H9 (cell line): ENCODE measurements at regions not wholly inside any gene's neighbourhood (a gene's known extent, or its start where the extent isn't known, plus 50 kb on each side); places are given as distances from the start of the nearest gene placed in this dataset.
A peak's percentile ranks its signal among the peaks of the same experiment; 100 is the strongest.

Experiments
- DNase-seq: peaks from one replicate; pipeline ENCODE4 v3.0.0-alpha.2; 2017
- H2AFZ ChIP-seq: one replicate; pipeline ENCODE4 v1.6.1; 2013; ENCODE audit warnings: mild to moderate bottlenecking, low read length, control low read depth, moderate library complexity
- H2AK5ac ChIP-seq: 2 replicates; pipeline ENCODE4 v1.6.1; 2013; ENCODE audit warnings: low read length, control low read depth, mixed read lengths; ENCODE audit not compliant: insufficient read length
- H2BK120ac ChIP-seq: one replicate; pipeline ENCODE4 v1.6.1; 2013; ENCODE audit warnings: low read depth, mild to moderate bottlenecking, low read length, control low read depth, inconsistent platforms; ENCODE audit not compliant: poor library complexity, severe bottlenecking
- H2BK12ac ChIP-seq: 2 replicates; pipeline ENCODE4 v1.6.1; 2013; ENCODE audit warnings: low read length, control low read depth, mixed read lengths, low read depth; ENCODE audit not compliant: insufficient read length
- H2BK15ac ChIP-seq: 2 replicates; pipeline ENCODE4 v1.6.1; 2013; ENCODE audit warnings: low read depth, low read length, control low read depth
- H2BK20ac ChIP-seq: one replicate; pipeline ENCODE4 v1.6.1; 2013; ENCODE audit warnings: low read depth, mild to moderate bottlenecking, low read length, control low read depth, inconsistent platforms; ENCODE audit not compliant: poor library complexity, severe bottlenecking
- H2BK5ac ChIP-seq: 2 replicates; pipeline ENCODE4 v1.6.1; 2013; ENCODE audit warnings: low read length, control low read depth, mixed read lengths; ENCODE audit not compliant: insufficient read length
- H3K14ac ChIP-seq: 2 replicates; pipeline ENCODE4 v1.6.1; 2013; ENCODE audit warnings: low read length, control low read depth; ENCODE audit not compliant: insufficient read depth
- H3K18ac ChIP-seq: 2 replicates; pipeline ENCODE4 v1.6.1; 2013; ENCODE audit warnings: low read depth, mild to moderate bottlenecking, mixed read lengths, low read length, control low read depth; ENCODE audit not compliant: insufficient read length
- H3K23ac ChIP-seq: 2 replicates; pipeline ENCODE4 v1.6.1; 2013; ENCODE audit warnings: low read length, control low read depth, mixed read lengths, low read depth; ENCODE audit not compliant: insufficient read length
- H3K23me2 ChIP-seq: 2 replicates; pipeline ENCODE4 v1.6.1; 2013; ENCODE audit warnings: low read depth, mild to moderate bottlenecking, mixed read lengths, low read length, control low read depth; ENCODE audit not compliant: insufficient read length, poor library complexity, severe bottlenecking
- H3K27ac ChIP-seq: 2 replicates; pipeline ENCODE4 v1.5.1; 2013; ENCODE audit warnings: low read length, control low read depth, mixed read lengths, low read depth; ENCODE audit not compliant: insufficient read length
- H3K27me3 ChIP-seq: 2 replicates; pipeline ENCODE4 v1.6.1; 2013; ENCODE audit warnings: low read length, control low read depth, inconsistent platforms; ENCODE audit not compliant: insufficient read depth
- H3K4ac ChIP-seq: 2 replicates; pipeline ENCODE4 v1.6.1; 2013; ENCODE audit warnings: low read depth, mild to moderate bottlenecking, control low read depth, inconsistent platforms, low read length, moderate library complexity
- H3K4me1 ChIP-seq: 2 replicates; pipeline ENCODE4 v1.6.1; 2013; ENCODE audit warnings: low read length, control low read depth, inconsistent platforms; ENCODE audit not compliant: insufficient read depth
- H3K4me2 ChIP-seq: 2 replicates; pipeline ENCODE4 v1.6.1; 2013; ENCODE audit warnings: low read length, control low read depth, mixed read lengths; ENCODE audit not compliant: insufficient read length, insufficient read depth
- H3K56ac ChIP-seq: 2 replicates; pipeline ENCODE4 v1.6.1; 2013; ENCODE audit warnings: low read depth, mild to moderate bottlenecking, mixed read lengths, low read length, control low read depth; ENCODE audit not compliant: insufficient read length
- H3K79me1 ChIP-seq: 2 replicates; pipeline ENCODE4 v1.6.1; 2013; ENCODE audit warnings: low read depth, mild to moderate bottlenecking, moderate library complexity, low read length, control low read depth, inconsistent platforms; ENCODE audit not compliant: insufficient read depth, poor library complexity, severe bottlenecking
- H3K79me2 ChIP-seq: 2 replicates; pipeline ENCODE4 v1.6.1; 2013; ENCODE audit warnings: low read length, control low read depth, inconsistent platforms; ENCODE audit not compliant: insufficient read depth
- H3K9ac ChIP-seq: 2 replicates; pipeline ENCODE4 v1.6.1; 2013; ENCODE audit warnings: low read length, control low read depth, mixed read lengths; ENCODE audit not compliant: insufficient read length; ENCODE audit errors: extremely low read depth
- H3K9me3 ChIP-seq: one replicate; pipeline ENCODE4 v1.6.1; 2013; ENCODE audit warnings: low read depth, low read length, inconsistent platforms; ENCODE audit not compliant: control insufficient read depth
- H3T11ph ChIP-seq: one replicate; pipeline ENCODE4 v1.6.1; 2013; ENCODE audit warnings: mild to moderate bottlenecking, low read length, control low read depth, inconsistent platforms
- H4K20me1 ChIP-seq: one replicate; pipeline ENCODE4 v1.6.1; 2013; ENCODE audit not compliant: control insufficient read depth, insufficient read length, insufficient read depth
- H4K5ac ChIP-seq: 2 replicates; pipeline ENCODE4 v1.6.1; 2013; ENCODE audit warnings: low read depth, mild to moderate bottlenecking, mixed read lengths, low read length, control low read depth; ENCODE audit not compliant: insufficient read length
- H4K8ac ChIP-seq: replicated peaks from 2 replicates; pipeline ENCODE4 v1.6.1; 2013; ENCODE audit warnings: low read length, control low read depth, mixed read lengths, low read depth; ENCODE audit not compliant: insufficient read length
- H4K91ac ChIP-seq: 2 replicates; pipeline ENCODE4 v1.6.1; 2013; ENCODE audit warnings: low read depth, mild to moderate bottlenecking, moderate library complexity, mixed read lengths, low read length, control low read depth; ENCODE audit not compliant: insufficient read length
- H3K27ac Mint-ChIP-seq, 3 experiments: 2 replicates in 2 of 3; 3 replicates in 1 of 3; pipeline ENCODE4 v1.8.0; 2020 to 2021; ENCODE audit warnings: mixed read lengths in 3 of 3, mild to moderate bottlenecking in 1 of 3, moderate library complexity in 1 of 3
- H3K27me3 Mint-ChIP-seq: 2 replicates; pipeline ENCODE4 v1.8.0; 2021; ENCODE audit warnings: low read depth, mild to moderate bottlenecking, moderate library complexity, mixed read lengths
- H3K36me3 Mint-ChIP-seq, 3 experiments: 2 replicates in 2 of 3; 3 replicates in 1 of 3; pipeline ENCODE4 v1.8.0; 2020 to 2021; ENCODE audit warnings: low read depth in 3 of 3, mixed read lengths in 3 of 3; ENCODE audit not compliant: insufficient read depth in 1 of 3
- H3K4me1 Mint-ChIP-seq, 2 experiments: 2 replicates each; pipeline ENCODE4 v1.8.0; 2020; ENCODE audit warnings: mixed read lengths in 2 of 2
- H3K4me3 Mint-ChIP-seq, 2 experiments: 2 replicates in 1 of 2; 3 replicates in 1 of 2; pipeline ENCODE4 v1.8.0; 2020 to 2021; ENCODE audit warnings: mild to moderate bottlenecking in 2 of 2, mixed read lengths in 2 of 2, moderate library complexity in 1 of 2
- H3K9me3 Mint-ChIP-seq, 2 experiments: 2 replicates in 1 of 2; 3 replicates in 1 of 2; pipeline ENCODE4 v1.8.0; 2020; ENCODE audit warnings: mild to moderate bottlenecking in 2 of 2, mixed read lengths in 2 of 2, moderate library complexity in 1 of 2
- WGBS: extraction: QIAGEN DNeasy Blood & Tissue Kit; methylation state at CpG from one replicate; pipeline ENCODE4 v1.1.7; 2013; ENCODE audit warnings: missing lambda C conversion rate, low lambda C conversion rate, mixed read lengths; ENCODE audit not compliant: insufficient read length; ENCODE audit errors: extremely low coverage; 5-methylcytosine and 5-hydroxymethylcytosine counted together
- TF ChIP-seq, protein P1 (sequence below): fragments of 200-600 bp; sonication (generic); conservative IDR thresholded peaks from 3 replicates; pipeline ENCODE4 v1.8.0; 2021; ENCODE audit warnings: antibody characterized with exemption, mild to moderate bottlenecking

- no peak overlapping the region for H4K5ac ChIP-seq
- H3K79me2 ChIP-seq = no peaks in the 10 kb centered on the region
- Mint-ChIP-seq H3K27ac (no peak overlapping the region), H3K36me3 (peaks cover under 1 to 2% (median 1%) of the 10 kb centered on the region in 3 experiments; a peak in 3 of 7 replicates), H3K27me3 (no peaks in the 10 kb centered on the region), H3K9me3 (peaks cover under 1 to 3% of the 10 kb centered on the region in 2 experiments; a peak in 3 of 5 replicates), H3K4me1 (peaks cover 8 to 14% of the 10 kb centered on the region in 2 experiments), H3K4me3 (no peak overlapping the region)
- H3K56ac ChIP-seq = no peak overlapping the region
- H3K4me2 ChIP-seq = no peak overlapping the region
- H3K18ac ChIP-seq = no peak overlapping the region
- no peak overlapping the region for H2BK20ac ChIP-seq
- no peak overlapping the region for H2AFZ ChIP-seq
- no peaks in the 10 kb centered on the region for H3K23me2 ChIP-seq
- TF ChIP-seq, protein P1, sequence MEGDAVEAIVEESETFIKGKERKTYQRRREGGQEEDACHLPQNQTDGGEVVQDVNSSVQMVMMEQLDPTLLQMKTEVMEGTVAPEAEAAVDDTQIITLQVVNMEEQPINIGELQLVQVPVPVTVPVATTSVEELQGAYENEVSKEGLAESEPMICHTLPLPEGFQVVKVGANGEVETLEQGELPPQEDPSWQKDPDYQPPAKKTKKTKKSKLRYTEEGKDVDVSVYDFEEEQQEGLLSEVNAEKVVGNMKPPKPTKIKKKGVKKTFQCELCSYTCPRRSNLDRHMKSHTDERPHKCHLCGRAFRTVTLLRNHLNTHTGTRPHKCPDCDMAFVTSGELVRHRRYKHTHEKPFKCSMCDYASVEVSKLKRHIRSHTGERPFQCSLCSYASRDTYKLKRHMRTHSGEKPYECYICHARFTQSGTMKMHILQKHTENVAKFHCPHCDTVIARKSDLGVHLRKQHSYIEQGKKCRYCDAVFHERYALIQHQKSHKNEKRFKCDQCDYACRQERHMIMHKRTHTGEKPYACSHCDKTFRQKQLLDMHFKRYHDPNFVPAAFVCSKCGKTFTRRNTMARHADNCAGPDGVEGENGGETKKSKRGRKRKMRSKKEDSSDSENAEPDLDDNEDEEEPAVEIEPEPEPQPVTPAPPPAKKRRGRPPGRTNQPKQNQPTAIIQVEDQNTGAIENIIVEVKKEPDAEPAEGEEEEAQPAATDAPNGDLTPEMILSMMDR = peak; percentile 13; the same call in 1 of the 3 replicates
- no peaks in the 10 kb centered on the region for H3K79me1 ChIP-seq
- H3K27ac ChIP-seq = no peak overlapping the region
- H2BK120ac ChIP-seq = no peak overlapping the region
- no peaks in the 10 kb centered on the region for H3K27me3 ChIP-seq
- WGBS = no CpG with 5 or more reads among the region's 2 CpGs
- H3K4me1 ChIP-seq = no peaks in the 10 kb centered on the region
- H2BK15ac ChIP-seq = no peak overlapping the region
- no peak overlapping the region for H3K4ac ChIP-seq
- no peak overlapping the region for H4K91ac ChIP-seq
- H3K9me3 ChIP-seq = no peaks in the 10 kb centered on the region
- no peaks in the 10 kb centered on the region for H4K20me1 ChIP-seq
- no peak overlapping the region for H3K9ac ChIP-seq
- H3T11ph ChIP-seq = no peak overlapping the region
- no peak overlapping the region for H2BK12ac ChIP-seq
- H4K8ac ChIP-seq = no peak overlapping the region
- H3K14ac ChIP-seq = no peak overlapping the region
- no peak overlapping the region for H2AK5ac ChIP-seq
- no peak for DNase-seq
- no peak overlapping the region for H3K23ac ChIP-seq
- H2BK5ac ChIP-seq = no peak overlapping the region
Measured at GRCh38 chr11:28863422-28863821, 755.2 kb downstream of the METTL15 start.
